ENCODE measurements at regions not wholly inside any gene's neighbourhood (a gene's known extent, or its start where the extent isn't known, plus 50 kb on each side); places are given as distances from the start of the nearest gene placed in this dataset.

- H3K4me3 ChIP-seq (ENCODE audit: low read depth, low read length) = no peak overlapping the region
- TF ChIP-seq, protein P1, sequence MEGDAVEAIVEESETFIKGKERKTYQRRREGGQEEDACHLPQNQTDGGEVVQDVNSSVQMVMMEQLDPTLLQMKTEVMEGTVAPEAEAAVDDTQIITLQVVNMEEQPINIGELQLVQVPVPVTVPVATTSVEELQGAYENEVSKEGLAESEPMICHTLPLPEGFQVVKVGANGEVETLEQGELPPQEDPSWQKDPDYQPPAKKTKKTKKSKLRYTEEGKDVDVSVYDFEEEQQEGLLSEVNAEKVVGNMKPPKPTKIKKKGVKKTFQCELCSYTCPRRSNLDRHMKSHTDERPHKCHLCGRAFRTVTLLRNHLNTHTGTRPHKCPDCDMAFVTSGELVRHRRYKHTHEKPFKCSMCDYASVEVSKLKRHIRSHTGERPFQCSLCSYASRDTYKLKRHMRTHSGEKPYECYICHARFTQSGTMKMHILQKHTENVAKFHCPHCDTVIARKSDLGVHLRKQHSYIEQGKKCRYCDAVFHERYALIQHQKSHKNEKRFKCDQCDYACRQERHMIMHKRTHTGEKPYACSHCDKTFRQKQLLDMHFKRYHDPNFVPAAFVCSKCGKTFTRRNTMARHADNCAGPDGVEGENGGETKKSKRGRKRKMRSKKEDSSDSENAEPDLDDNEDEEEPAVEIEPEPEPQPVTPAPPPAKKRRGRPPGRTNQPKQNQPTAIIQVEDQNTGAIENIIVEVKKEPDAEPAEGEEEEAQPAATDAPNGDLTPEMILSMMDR (IDR thresholded peaks at IDR 0.05; ENCODE audit: low read depth, low read length, missing control alignments) = no peak
- in situ Hi-C loops (cut with HindIII; ENCODE audit: low sequenced_read_pairs) = no loop called here
- no peak for DNase-seq (ENCODE audit: low read depth)
Observed at GRCh38 chr7:145009876-145010275, 174.0 kb upstream of the TPK1 start.

DNA sequence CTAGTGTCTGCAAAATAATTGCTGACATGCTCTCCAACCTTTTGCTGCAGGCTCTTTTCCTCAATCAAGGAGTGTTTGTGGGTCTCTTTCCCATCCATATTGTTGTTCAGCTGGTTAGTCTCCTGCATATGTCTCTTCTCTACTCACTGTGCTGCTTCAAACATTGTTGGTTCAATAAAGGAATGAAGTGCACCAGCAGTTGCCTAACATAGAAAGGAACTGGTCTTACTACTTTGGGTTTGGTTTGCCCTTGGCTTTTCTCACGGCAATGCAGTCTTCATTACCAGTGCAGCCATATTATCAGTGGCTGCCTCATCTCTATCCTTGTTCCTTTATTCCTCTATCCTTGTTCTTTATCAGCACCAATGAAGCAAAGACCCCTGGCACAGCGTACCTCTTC lies 169.7 kb upstream of the TPK1 start:
- DNase-seq (ENCODE audit: low read depth) = no peak
- no peak overlapping the region for H3K4me3 ChIP-seq (ENCODE audit: low read depth, low read length)
- in situ Hi-C loops (cut with HindIII; ENCODE audit: low sequenced_read_pairs) = no loop called here
- TF ChIP-seq, protein P1 (IDR thresholded peaks at IDR 0.05; ENCODE audit: low read depth, low read length, missing control alignments) = no peak

GRCh38 chr7:144997512-144997911 lies 161.7 kb upstream of the TPK1 start:
- no peak for DNase-seq (ENCODE audit: low read depth)
- no peak overlapping the region for H3K4me3 ChIP-seq (ENCODE audit: low read depth, low read length)
- TF ChIP-seq, protein P1 (IDR thresholded peaks at IDR 0.05; ENCODE audit: low read depth, low read length, missing control alignments) = no peak
- in situ Hi-C loops (cut with HindIII; ENCODE audit: low sequenced_read_pairs) = no loop called here

DNA sequence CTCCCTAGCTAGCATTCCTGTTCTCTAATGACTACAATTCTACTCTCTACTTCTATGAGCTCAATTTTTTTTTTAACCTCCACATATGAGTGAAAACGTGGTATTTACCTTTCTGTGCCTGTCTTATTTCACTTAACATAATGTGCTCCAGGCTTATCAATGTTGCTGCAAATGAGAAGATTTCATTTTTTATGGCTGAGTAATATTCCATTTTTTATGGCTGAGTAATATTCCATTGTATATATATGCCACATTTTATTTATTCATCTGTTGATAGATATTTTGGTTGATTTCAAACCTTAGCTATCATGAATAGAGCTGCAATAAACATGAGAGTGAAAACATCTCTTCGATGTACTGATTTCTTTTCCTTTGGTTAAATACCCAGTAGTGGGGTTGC lies 159.6 kb upstream of the TPK1 start:
- TF ChIP-seq, protein P1 (IDR thresholded peaks at IDR 0.05; ENCODE audit: low read depth, low read length, missing control alignments) = no peak
- H3K4me3 ChIP-seq (ENCODE audit: low read depth, low read length) = no peak overlapping the region
- DNase-seq (ENCODE audit: low read depth) = no peak
- in situ Hi-C loops (cut with HindIII; ENCODE audit: low sequenced_read_pairs) = no loop called here

DNA sequence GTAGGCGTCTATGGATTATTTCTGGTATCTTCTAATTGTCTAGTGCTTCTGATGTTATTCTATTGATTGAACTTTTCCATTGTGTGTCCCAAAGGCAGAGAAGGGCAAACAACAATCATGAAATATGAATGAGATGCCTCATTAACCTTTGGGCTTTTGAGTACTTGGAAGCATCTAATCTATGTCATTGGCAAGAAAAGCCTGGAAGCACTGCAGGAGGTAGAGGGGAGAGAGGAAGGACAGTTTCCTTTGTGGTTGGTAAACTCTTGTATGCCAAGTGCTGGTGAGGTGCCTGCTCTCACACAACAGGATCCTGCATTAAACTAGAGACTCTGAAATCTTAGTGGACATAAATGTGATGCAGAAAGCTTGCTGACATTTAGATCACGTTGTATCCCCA lies 155.2 kb upstream of the TPK1 start:
- no peak overlapping the region for H3K4me3 ChIP-seq (ENCODE audit: low read depth, low read length)
- TF ChIP-seq, protein P1 (IDR thresholded peaks at IDR 0.05; ENCODE audit: low read depth, low read length, missing control alignments) = no peak
- in situ Hi-C loops (cut with HindIII; ENCODE audit: low sequenced_read_pairs) = no loop called here
- DNase-seq (ENCODE audit: low read depth) = no peak

- no peak overlapping the region for H3K4me3 ChIP-seq (ENCODE audit: low read depth, low read length)
- no peak for DNase-seq (ENCODE audit: low read depth)
- in situ Hi-C loops (cut with HindIII; ENCODE audit: low sequenced_read_pairs) = no loop called here
- TF ChIP-seq, protein P1 (IDR thresholded peaks at IDR 0.05; ENCODE audit: low read depth, low read length, missing control alignments) = no peak
Observed at GRCh38 chr7:144987686-144988085, 151.8 kb upstream of the TPK1 start.

DNA sequence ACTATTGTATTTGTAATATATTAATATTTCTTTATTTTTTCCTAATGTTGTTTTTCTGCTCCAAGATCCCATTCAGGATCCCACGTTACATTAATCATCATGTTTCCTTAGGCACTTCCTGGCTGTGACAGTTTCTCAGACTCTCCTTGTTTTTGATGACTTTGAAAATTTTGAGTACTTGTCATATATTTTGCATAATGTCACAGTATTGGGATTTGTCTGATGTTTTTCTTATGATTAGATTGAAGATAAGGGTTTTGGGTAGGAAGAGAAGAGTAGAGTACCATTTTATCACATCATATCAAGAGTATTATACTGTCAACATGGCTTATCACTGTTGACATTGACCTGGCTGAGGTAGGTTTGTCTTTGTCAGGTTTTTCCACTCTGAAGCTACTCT lies 146.3 kb upstream of the TPK1 start:
- H3K4me3 ChIP-seq (ENCODE audit: low read depth, low read length) = no peak overlapping the region
- DNase-seq (ENCODE audit: low read depth) = no peak
- TF ChIP-seq, protein P1 (IDR thresholded peaks at IDR 0.05; ENCODE audit: low read depth, low read length, missing control alignments) = no peak
- in situ Hi-C loops (cut with HindIII; ENCODE audit: low sequenced_read_pairs) = no loop called here

Data from astrocyte of the cerebellum (primary cell).